Retina (tissue), 1 donor: ENCODE measurements at regions not wholly inside any gene's neighbourhood (a gene's known extent, or its start where the extent isn't known, plus 50 kb on each side); places are given as distances from the start of the nearest gene placed in this dataset.
A peak's percentile ranks its signal among the peaks of the same experiment; 100 is the strongest.

Experiments
- DNase-seq: peaks from one replicate; pipeline ENCODE4 v3.0.0-alpha.2; 2016

- no peak for DNase-seq
Measured at GRCh38 chr1:59071289-59071688, 225.6 kb upstream of the FGGY start.

DNA sequence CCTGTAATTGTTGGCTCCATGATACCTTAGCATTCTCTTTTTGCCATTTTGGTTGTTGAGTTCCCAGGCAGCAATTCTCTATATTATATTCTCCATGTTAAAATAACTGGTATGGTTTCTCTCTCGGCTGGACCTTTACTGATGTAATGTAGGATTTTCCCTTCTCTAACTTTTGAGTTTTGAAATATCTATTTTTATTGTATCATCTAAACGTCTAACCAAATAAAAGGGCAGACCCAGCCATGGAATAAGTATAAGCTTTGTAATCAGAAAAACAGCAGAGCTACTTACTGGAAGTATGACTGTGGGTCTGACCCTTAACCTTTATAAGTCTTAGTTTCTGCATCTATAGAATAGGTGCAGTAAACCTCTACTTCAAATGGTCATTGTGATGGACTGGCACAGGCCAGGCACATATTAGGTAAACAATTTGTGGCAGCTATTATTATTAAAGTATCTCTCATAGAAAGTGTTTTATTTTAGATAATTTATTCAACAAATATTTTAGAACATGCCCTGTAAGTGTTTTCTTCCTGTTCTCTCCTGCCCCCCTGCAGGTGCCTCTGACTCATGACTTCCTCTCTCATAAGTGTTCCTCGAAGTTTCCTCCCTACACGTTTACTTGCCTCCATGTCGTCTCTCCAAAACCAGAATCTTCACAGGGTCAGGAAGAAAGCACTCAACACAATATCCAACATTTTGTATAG is 224.9 kb upstream of the FGGY start:
- no peak for DNase-seq

DNA sequence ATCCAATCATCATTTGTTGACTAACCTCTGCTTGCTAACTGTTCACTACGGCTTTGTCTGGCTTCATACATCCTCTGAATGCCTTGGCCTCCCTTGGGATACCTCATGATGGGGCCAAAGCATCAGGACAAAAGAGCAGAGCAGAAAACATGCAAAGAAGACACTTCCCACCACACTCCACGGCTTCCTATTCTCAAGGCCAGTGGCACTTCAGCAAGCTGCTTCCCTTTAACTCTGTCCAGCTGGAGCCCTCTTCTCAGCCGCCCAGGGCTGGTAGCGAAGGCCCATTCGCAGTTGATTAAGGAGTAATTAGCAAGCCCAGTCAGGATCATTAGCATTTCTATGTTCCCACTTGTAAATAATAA is 224.3 kb upstream of the FGGY start:
- peak; percentile 27 for DNase-seq

- no peak for DNase-seq
Measured at GRCh38 chr1:59074598-59074997, 222.3 kb upstream of the FGGY start.

- no peak for DNase-seq
Measured at GRCh38 chr1:59075021-59075420, 221.9 kb upstream of the FGGY start.

DNA sequence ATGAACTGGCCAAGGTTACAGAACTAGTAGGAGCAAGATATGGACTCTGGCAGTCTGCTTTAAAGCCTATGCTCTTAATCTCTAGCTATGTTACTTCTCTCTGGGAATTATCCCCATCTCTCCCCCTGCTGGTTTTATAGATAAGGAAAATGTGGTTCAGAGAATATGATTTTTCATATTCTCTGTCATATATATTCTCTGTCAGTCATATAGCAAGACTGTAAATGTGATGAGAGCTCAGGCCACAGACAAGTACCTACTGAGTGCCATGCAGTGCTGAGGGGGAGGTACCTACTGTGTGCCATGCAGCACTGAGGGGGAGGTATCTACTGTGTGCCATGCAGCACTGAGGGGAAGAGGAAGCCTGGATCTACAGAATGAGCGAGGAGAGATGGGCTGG is 220.3 kb upstream of the FGGY start:
- DNase-seq: no peak

DNA sequence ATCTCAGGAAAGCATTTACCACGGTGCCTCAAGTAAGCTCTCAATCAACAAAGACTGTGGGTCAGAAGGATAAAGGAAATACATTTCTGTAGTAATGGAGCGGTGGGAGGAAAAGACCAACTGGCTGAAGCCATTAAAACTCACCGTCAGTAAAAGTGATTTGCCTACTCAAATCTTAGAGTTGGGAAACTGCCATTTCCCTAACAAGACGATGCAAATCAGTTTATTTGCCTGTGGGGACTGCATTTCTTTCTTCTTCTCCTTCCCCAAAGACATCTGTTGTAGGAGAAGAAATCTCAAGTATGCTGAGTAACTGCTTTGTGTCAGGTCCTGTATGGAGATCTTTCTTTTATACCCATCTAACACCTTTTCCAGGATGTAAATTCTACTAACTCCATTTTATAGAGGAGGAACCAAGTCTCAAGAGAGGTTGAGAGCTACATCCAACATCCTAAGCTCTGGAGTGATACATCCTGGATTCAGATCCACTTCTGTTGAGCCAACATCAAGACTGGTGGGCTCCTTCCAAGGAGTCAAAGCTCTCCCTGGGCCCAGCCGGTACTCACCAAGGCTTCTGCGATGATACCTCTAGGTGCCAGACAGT is 219.3 kb upstream of the FGGY start:
- DNase-seq: no peak

GRCh38 chr1:59078070-59078800 is 218.7 kb upstream of the FGGY start:
- peak; percentile 66 for DNase-seq

- no peak for DNase-seq
Measured at GRCh38 chr1:59078866-59079265, 218.0 kb upstream of the FGGY start.

DNA sequence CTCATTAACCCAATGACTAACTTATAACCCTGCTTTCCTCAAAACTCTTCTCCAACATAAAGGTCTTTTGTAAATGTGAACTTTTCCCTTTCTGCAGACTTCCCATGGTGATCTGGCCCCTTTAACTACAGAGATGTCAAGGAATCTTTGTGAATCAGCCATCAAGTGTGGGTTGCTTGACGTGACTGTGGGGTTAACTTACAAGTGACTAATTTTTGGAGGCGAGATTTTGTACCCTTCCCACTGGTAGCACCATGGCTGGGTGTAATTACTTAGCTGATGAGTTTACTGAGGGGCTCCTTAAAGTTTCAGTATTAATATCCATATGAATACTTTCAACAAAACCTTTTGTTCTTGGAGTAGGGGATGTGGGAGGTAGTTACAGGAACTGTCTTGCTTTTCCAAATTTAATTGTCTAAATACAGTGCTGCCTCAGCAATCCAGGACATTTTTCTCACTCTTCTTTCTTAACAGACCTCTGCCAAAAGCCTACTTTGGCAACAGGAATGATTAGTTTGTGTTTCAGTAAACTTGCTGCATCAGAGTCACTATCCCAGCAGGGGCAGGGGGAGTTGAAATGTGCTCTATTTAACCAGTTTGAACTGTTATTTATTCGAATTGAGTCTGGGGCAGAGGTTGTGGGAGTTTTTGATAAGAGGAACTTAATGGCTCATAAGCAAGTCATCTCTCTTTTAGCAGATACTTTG is 217.3 kb upstream of the FGGY start:
- DNase-seq: peak; percentile 53

- no peak for DNase-seq
Measured at GRCh38 chr1:59081181-59081580, 215.7 kb upstream of the FGGY start.

DNA sequence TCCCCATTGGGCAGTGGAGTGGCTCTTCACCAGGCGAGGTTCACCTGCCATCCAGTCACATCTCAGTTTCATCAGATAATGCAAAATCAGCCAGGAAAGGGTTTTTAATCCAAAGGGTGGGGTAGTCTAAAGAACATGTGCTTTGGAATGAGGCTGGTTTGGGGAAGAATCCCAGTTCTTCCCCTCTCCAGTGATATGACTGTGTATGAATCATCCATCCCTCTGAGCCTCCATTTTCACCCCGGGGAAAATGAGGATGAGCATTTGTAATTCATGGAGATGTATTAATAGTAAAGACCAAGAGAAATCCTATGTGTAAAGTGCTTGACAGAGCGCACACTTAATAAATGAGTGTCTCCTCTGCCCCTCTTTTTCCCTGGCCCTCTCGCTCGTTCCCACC is 215.1 kb upstream of the FGGY start:
- no peak for DNase-seq

GRCh38 chr1:59083946-59084865 is 212.7 kb upstream of the FGGY start:
- DNase-seq: no peak

GRCh38 chr1:59085101-59085500 is 211.8 kb upstream of the FGGY start:
- no peak for DNase-seq

DNA sequence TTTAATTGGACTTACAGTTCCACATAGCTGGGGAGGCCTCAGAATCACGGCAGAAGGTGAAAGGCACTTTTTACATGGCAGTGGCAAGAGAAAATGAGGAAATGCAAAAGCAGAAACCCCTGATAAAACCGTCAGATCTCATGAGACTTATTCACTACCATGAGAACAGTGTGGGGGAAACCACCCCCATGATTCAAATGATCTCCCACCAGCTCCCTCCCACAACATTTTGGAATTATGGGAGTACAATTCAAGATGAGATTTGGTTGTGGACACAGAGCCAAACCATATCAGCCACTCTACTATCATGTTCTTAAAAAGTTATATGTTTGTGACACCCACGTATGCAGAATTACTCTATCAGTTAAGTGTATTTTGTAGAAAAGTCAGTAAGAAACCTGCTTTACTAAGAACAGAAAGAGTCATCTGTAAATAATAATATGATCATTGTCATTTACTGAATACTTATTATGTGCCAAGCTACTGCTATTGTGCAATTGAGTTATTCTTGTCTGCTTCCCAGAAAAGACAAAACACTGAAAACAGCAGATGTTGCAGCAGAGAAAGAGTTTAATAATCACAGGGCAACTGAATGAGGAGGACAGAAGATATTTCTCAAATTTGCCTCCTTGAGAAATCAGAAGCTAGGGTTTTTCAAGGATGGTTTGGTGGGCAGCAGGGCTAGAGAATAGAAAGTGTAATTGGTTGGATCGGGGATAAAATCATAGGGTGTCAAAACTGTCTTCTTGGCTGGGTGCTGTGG is 207.7 kb upstream of the FGGY start:
- DNase-seq: no peak

DNA sequence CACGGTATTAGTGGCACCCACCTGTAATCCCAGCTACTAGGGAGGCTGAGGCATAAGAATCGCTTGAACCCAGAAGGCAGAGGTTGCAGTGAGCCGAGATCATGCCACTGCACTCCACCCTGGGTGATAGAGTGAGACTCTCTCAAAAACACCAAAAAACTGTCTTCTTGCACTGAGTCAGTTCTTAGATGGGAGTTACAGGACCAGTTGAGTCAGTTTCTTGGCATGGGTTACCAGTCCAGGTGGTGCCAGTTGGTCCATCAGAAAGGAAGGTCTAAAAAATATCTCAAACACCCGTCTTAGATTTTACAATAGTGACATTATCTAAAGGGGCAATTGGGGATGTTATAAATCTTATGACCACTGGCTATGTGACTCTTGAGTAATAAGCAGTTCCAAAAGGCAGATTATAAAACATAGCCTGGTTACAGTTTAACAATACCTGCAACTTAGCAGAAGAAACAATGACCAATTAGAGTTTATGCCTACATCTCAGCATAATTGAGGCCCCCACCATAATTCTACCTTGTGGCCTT is 206.9 kb upstream of the FGGY start:
- no peak for DNase-seq

- no peak for DNase-seq
Measured at GRCh38 chr1:59092126-59092525, 204.8 kb upstream of the FGGY start.

- no peak for DNase-seq
Measured at GRCh38 chr1:59094001-59094400, 202.9 kb upstream of the FGGY start.

DNA sequence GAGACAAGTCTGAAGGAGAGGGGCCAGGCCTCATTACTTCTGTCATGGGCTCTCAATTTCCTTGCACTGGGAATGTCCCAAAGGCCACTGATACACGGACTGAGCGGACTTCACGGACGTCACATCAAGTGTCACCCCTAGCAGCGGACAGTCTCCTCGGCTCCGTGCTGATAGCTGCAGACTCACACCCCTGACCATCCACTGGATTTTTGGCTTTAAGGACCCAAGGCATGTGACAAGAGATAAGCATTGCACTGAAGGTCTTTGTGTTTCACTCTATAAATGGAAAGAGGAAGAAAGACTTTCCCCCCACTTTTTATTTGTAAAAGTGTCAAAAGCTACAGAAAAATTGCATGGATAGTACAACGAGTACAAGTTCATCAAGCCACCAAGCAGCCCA is 200.4 kb upstream of the FGGY start:
- no peak for DNase-seq

- no peak for DNase-seq
Measured at GRCh38 chr1:59098655-59099054, 198.2 kb upstream of the FGGY start.

- no peak for DNase-seq
Measured at GRCh38 chr1:59100708-59101374, 196.1 kb upstream of the FGGY start.
